Bronchial epithelial cell (primary cell): ENCODE measurements at regions not wholly inside any gene's neighbourhood (a gene's known extent, or its start where the extent isn't known, plus 50 kb on each side); places are given as distances from the start of the nearest gene placed in this dataset.

Experiments
- DNase-seq: peaks from one replicate; pipeline ENCODE4 v3.0.0-alpha.2; 2010; ENCODE audit warnings: low read depth
- FAIRE-seq: peaks from 2 replicates; lab custom pipeline; 2011; peaks lifted over from hg19 to GRCh38; lab: Jason Lieb, UNC
- H3K27me3 ChIP-seq: 2 replicates; pipeline ENCODE4 v1.5.1; 2011; ENCODE audit warnings: low read length; ENCODE audit not compliant: control insufficient read depth, insufficient read depth
- H3K36me3 ChIP-seq: 2 replicates; pipeline ENCODE4 v1.5.1; 2011; ENCODE audit warnings: low read length; ENCODE audit not compliant: control insufficient read depth, insufficient read depth
- H3K4me3 ChIP-seq: 2 replicates; pipeline ENCODE4 v1.5.1; 2011; ENCODE audit warnings: mild to moderate bottlenecking, low read depth, low read length, control low read depth
- TF ChIP-seq, protein P1 (sequence below): IDR thresholded peaks from 2 replicates; pipeline ENCODE4 v1.5.1; 2011; ENCODE audit warnings: mild to moderate bottlenecking, moderate library complexity, low read length, control low read depth, inconsistent platforms; ENCODE audit not compliant: insufficient read depth, severe bottlenecking

GRCh38 chr4:32423267-32423666 is 1703.1 kb downstream of the PCDH7 start:
- no peak for FAIRE-seq
- no peaks in the 10 kb centered on the region for H3K36me3 ChIP-seq
- H3K4me3 ChIP-seq = no peak overlapping the region
- TF ChIP-seq, protein P1, sequence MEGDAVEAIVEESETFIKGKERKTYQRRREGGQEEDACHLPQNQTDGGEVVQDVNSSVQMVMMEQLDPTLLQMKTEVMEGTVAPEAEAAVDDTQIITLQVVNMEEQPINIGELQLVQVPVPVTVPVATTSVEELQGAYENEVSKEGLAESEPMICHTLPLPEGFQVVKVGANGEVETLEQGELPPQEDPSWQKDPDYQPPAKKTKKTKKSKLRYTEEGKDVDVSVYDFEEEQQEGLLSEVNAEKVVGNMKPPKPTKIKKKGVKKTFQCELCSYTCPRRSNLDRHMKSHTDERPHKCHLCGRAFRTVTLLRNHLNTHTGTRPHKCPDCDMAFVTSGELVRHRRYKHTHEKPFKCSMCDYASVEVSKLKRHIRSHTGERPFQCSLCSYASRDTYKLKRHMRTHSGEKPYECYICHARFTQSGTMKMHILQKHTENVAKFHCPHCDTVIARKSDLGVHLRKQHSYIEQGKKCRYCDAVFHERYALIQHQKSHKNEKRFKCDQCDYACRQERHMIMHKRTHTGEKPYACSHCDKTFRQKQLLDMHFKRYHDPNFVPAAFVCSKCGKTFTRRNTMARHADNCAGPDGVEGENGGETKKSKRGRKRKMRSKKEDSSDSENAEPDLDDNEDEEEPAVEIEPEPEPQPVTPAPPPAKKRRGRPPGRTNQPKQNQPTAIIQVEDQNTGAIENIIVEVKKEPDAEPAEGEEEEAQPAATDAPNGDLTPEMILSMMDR = no peak
- H3K27me3 ChIP-seq = no peaks in the 10 kb centered on the region
- no peak for DNase-seq

DNA sequence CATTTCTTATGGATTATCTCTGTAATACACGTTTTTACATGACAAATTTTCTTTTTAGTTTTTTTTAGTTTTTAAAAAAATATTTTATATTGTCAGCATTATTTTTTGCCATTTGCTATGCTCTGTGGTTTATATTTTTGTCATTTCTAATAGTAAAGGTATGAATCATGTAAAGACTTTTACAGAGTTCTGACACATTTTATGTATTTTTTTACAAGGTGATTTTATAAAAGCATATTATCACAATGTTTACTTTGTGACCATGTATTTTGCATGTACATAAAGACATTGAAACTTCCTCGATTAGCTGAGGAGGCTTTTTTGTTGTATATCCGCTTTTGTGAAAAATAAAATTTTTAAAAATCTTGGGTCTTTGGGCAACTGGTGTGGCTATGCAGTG is 1705.1 kb downstream of the PCDH7 start:
- H3K36me3 ChIP-seq = no peaks in the 10 kb centered on the region
- TF ChIP-seq, protein P1 = no peak
- no peak overlapping the region for H3K4me3 ChIP-seq
- DNase-seq (no peak), FAIRE-seq (no peak)
- H3K27me3 ChIP-seq = no peaks in the 10 kb centered on the region

GRCh38 chr4:32427566-32427965 is 1707.4 kb downstream of the PCDH7 start:
- TF ChIP-seq, protein P1 = no peak
- DNase-seq = no peak
- no peaks in the 10 kb centered on the region for H3K27me3 ChIP-seq
- H3K36me3 ChIP-seq = no peaks in the 10 kb centered on the region
- H3K4me3 ChIP-seq = no peak overlapping the region
- FAIRE-seq = no peak

- H3K27me3 ChIP-seq = no peaks in the 10 kb centered on the region
- DNase-seq (no peak), FAIRE-seq (no peak)
- no peak overlapping the region for H3K4me3 ChIP-seq
- no peaks in the 10 kb centered on the region for H3K36me3 ChIP-seq
- TF ChIP-seq, protein P1 = no peak
Observed at GRCh38 chr4:32429151-32429550, 1709.0 kb downstream of the PCDH7 start.

DNA sequence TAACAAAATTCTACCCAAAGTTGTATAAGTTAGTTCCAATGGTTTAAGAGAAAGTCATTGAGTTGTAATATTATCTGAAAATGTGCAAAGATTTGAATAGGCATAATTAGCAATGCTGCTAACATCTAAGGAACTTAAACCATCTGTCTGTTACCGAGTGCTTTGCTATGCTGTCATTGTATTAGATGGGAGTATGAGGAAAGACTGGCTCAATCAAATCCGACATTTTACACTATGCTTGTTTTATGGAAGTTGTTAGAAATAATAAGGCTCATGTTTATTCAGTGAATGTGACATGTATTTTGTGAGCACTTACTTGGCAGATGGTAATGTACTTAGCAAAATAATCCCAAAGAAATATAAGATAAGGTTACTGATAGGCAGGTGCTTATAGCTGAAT is 1715.1 kb downstream of the PCDH7 start:
- FAIRE-seq = no peak
- Histone ChIP-seq H3K27me3 (no peaks in the 10 kb centered on the region), H3K4me3 (no peak overlapping the region), H3K36me3 (no peaks in the 10 kb centered on the region)
- TF ChIP-seq, protein P1 = no peak
- no peak for DNase-seq

- TF ChIP-seq, protein P1 = no peak
- FAIRE-seq = no peak
- DNase-seq = no peak
- Histone ChIP-seq H3K27me3 (no peaks in the 10 kb centered on the region), H3K36me3 (no peaks in the 10 kb centered on the region), H3K4me3 (no peak overlapping the region)
Observed at GRCh38 chr4:32436816-32437215, 1716.6 kb downstream of the PCDH7 start.
